Ecto neural progenitor cell (in vitro differentiated cells): ENCODE measurements at regions not wholly inside any gene's neighbourhood (a gene's known extent, or its start where the extent isn't known, plus 50 kb on each side); places are given as distances from the start of the nearest gene placed in this dataset.
"Not testable (repeated sequence)": the region's sequence is repeated elsewhere in the genome, so short reads cannot be mapped to it uniquely, and the experiment has no call there.

ENCODE experiments used
- DNase-seq: peaks from one replicate; pipeline ENCODE4 v3.0.0-alpha.2; 2018; ENCODE audit warnings: low spot score

- DNase-seq, result no peak
Measured at GRCh38 chr11:112310848-112311247, 50.2 kb upstream of the PLET1 start.

DNA sequence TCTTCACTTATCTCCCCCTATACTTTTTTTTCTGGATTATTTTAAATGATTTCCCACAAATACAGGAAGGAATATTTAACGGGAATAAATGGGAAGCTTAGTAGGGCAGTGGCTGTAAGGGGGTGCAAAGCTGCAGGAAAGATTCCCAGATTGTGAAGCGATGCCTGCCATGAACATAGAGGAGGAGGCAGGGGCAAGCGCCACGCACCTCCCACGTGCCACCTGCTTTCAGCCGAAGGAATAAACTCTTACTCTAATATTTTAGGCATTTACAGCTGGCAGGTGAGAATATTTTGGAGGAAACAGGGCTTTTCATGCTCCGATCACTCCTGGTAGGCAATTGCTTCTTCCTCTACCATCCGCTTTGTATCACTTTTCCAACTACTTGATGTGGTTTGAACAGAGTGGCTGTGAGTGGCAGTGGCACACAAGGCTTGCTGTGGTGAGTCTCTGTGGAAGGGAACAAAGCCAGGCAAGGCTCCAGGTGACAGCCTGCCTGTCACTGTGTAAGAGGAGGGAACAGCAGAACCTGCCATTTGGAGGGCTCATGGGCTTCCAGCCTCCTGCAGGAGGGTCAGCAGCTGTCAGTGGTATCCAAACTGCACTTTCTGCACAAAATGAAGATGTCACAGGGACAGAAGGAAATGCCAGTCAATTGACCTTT is 54.5 kb upstream of the PLET1 start:
- DNase-seq, result no peak

GRCh38 chr11:112315861-112316739 is 55.4 kb upstream of the PLET1 start:
- no peak for DNase-seq

DNA sequence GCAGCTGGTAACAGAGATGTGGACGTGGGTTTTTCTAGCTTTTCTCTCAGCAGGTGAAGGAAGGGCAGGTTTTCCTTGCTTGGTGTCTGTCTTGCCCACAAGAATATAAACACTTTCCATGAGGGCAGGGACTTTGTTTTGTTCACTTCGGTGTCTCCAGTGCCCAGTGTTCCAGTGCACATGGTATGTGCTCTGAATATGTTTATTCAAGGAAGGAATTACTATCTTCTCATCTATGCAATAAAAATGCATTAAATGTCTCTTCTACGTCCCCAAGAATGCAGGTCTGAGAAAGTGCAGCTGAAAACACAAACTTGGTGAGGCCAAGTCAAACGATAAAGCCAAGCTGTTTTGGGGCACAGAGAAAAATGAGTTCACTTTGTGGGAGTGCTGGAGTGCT is 56.3 kb upstream of the PLET1 start:
- DNase-seq, result no peak

- DNase-seq, result no peak
Measured at GRCh38 chr11:112318184-112318591, 57.5 kb upstream of the PLET1 start.

- no peak for DNase-seq
Measured at GRCh38 chr11:112318661-112319060, 58.0 kb upstream of the PLET1 start.

- DNase-seq, result no peak
Measured at GRCh38 chr11:112320668-112321067, 60.0 kb upstream of the PLET1 start.

GRCh38 chr11:112321501-112322172 is 61.0 kb upstream of the PLET1 start:
- DNase-seq, result no peak

GRCh38 chr11:112322173-112322790 is 61.6 kb upstream of the PLET1 start:
- DNase-seq, result no peak

- no peak for DNase-seq
Measured at GRCh38 chr11:112334381-112334780, 73.7 kb upstream of the PLET1 start.

GRCh38 chr11:112336356-112336886 is 75.8 kb upstream of the PLET1 start:
- DNase-seq, result no peak

- DNase-seq, result no peak
Measured at GRCh38 chr11:112339566-112339965, 78.9 kb upstream of the PLET1 start.

DNA sequence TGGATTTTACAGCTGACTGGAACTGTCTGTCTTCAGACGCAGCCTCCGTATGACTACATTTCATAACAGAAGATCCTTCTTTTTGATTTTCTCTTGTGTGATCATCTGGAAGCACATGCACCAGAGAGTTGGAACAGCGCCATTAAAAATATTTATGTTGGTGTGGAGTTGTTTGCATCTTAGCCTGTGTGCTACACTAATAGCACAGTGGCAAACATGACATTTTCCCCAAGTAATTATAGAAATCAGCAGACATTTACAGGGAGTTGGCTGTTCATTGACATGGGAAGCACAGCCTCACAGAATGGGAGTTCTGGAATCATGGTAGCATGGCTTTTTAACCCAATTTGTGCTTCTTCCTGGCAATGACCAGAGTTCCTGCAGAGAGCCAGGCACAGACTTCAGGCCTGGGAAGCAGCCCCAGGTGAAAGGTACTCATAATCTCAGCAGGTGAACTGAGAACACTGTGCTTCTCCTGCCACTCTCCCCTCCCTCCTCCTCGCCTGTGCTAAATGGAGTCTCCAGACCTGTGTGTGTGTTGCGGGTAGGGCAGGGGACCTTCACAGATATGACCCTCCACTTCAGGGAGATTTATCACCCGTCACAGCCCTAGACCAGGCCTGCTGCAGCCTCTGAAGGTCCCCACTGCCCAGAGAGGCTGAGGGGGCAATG is 82.8 kb upstream of the PLET1 start:
- no peak for DNase-seq

DNA sequence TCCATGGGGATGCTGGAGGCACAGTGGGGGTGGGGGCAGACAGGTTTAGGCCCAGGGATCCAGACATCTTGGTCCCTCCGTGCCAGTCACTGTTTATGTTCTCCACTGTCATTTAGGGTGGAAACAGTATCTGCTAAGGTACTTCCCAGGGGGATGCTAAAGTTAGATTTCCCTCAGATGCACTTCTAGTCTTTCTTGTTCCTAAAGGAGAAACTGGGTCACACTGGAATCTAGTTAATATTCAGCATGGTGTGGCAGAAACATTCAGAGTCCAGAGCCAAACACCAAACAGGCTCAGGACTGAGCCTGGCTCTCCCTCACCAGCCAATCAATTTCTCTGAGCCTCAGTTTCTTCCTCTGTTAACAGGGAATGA is 83.4 kb upstream of the PLET1 start:
- DNase-seq, result no peak

GRCh38 chr11:112345166-112345565 is 84.5 kb upstream of the PLET1 start:
- DNase-seq, result no peak

- peak; percentile 50 for DNase-seq
Measured at GRCh38 chr11:112345706-112346105, 85.0 kb upstream of the PLET1 start.

GRCh38 chr11:112346586-112346985 is 85.9 kb upstream of the PLET1 start:
- no peak for DNase-seq

DNA sequence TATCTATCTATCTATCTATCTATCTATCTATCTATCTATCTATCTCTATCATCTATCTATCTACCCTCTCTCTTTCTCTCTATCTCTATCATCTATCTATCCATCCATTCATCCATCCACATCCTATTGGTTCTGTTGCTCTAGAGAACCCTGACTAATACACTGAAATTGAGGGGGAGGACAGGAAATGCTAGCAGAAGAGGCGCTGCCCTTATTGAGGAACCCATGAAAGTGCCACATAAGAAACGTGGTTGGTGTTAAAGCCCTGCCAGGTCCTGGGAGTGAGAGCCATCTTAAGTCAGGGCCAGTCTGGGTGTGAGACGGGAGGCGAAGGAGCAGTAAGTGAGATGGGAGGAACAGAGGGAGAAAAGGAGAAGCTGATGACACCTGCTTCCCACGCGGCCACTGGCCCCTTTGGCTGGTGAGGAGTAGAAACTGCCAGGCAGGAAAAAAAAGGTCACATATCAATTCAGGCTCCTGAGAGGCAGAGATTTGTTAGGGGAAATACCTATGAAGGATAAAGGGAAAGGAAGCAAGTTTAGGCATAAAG is 87.9 kb upstream of the PLET1 start:
- no peak for DNase-seq

GRCh38 chr11:112351423-112351822 is 90.8 kb upstream of the PLET1 start:
- not testable (repeated sequence) for DNase-seq

DNA sequence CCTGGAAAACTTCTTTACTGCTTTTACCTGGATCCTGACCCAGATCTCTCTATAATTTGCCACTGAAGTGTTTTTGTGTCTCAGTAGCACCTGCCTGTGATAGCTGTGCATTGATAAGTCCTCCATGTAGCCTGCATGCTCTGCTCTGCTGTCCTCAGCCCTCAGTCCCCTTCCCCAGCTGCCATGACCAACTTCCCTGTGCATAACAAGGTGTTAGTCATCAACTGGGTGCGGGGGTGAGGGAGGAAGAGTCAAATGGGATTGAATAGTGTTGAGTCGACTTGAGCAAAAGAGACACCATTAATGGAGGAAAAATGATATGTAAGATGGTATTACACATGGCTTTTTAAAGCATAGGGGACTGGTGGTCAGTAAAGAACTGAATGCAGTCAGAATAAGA is 92.2 kb upstream of the PLET1 start:
- no peak for DNase-seq

DNA sequence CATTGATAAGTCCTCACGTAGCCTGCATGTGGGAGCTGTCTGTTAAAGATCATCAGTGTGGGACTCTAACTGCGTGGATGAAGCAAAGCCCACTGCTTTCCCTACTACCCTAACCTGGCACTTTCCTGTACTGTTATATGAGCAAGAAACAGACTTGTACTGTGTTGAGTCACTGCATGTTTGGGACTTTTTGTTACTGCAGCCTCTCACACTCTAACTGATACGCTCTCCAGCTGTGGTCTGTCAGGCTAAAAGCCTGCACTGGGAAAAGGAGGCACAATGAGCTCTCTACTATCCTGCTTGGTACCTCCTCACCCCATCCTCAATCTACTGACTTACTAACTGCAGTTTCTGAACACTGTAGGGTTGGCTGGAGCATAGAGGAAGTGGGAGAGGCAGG is 93.7 kb upstream of the PLET1 start:
- DNase-seq, result no peak
